K562 (cell line): ENCODE measurements at regions not wholly inside any gene's neighbourhood (a gene's known extent, or its start where the extent isn't known, plus 50 kb on each side); places are given as distances from the start of the nearest gene placed in this dataset.

Source experiments
- BHLHE40 ChIP-seq: IDR thresholded peaks from 2 replicates; pipeline ENCODE4 v1.6.1; 2011; ENCODE audit warnings: low read length, improper control_type of control experiment
- CREB1 ChIP-seq, 2 experiments: sonication (generic) in 1 of 2; formaldehyde crosslinking in 1 of 2; IDR thresholded peaks; 2 replicates each; pipeline versions ENCODE4 v1.6.1 to v1.8.0; 2012 to 2022; ENCODE audit warnings: inconsistent platforms in 1 of 2, mild to moderate bottlenecking in 1 of 2, missing genetic modification reagents in 1 of 2, moderate library complexity in 1 of 2
- CTCF ChIP-seq, 3 experiments: IDR thresholded peaks in 2 of 3; conservative IDR thresholded peaks in 1 of 3; 2 replicates each; pipeline ENCODE4 v1.5.1; 2011 to 2012; ENCODE audit warnings: low read length in 3 of 3, mild to moderate bottlenecking in 3 of 3, control low read depth in 2 of 3, improper control_type of control experiment in 1 of 3, inconsistent platforms in 1 of 3, low read depth in 1 of 3, mixed read lengths in 1 of 3, moderate library complexity in 1 of 3; ENCODE audit not compliant: insufficient read depth in 2 of 3
- EHMT2 ChIP-seq: fragments of 450-650 bp; IDR thresholded peaks from 2 replicates; pipeline ENCODE4 v1.6.1; 2018; ENCODE audit warnings: antibody characterized with exemption
- EZH2 ChIP-seq: IDR thresholded peaks from 2 replicates; pipeline ENCODE4 v1.6.1; 2012; ENCODE audit warnings: low read depth, mild to moderate bottlenecking, inconsistent platforms, low read length, borderline replicate concordance
- GATAD2A ChIP-seq: fragments of 450-650 bp; IDR thresholded peaks from 2 replicates; pipeline ENCODE4 v1.6.1; 2017
- SP1 ChIP-seq: sonication (generic); formaldehyde crosslinking; IDR thresholded peaks from 2 replicates; pipeline ENCODE4 v1.8.1; 2022; ENCODE audit warnings: mild to moderate bottlenecking, missing genetic modification reagents
- ZFP36 ChIP-seq: fragments of 150-350 bp; IDR thresholded peaks from 2 replicates; pipeline ENCODE4 v1.6.1; 2018; ENCODE audit warnings: low read length, low read depth; ENCODE audit not compliant: partially characterized antibody
- ZNF778 ChIP-seq: fragments of 450-650 bp; formaldehyde crosslinking; IDR thresholded peaks from 2 replicates; pipeline ENCODE4 v1.4.0; 2020; ENCODE audit warnings: mild to moderate bottlenecking, moderate library complexity

- TF ChIP-seq SP1 (CRISPR knock-in tag) (no peak), ZNF778 (no peak), EZH2 (no peak), GATAD2A (no peak), CREB1 (IDR thresholded peaks at IDR 0.05) (no peak), CREB1 (CRISPR knock-in tag; IDR thresholded peaks at IDR 0.05) (no peak), EHMT2 (no peak), CTCF (IDR thresholded peaks at IDR 0.05 in 2 of 3, conservative IDR thresholded peaks at IDR 0.05 in 1 of 3; ENCODE audit: insufficient read depth in 2 of 3, low read depth in 1 of 3, low read length in 3 of 3) (no peak), BHLHE40 (no peak), ZFP36 (no peak)
Measured at GRCh38 chr7:149683181-149683580, 90.2 kb downstream of the ZNF467 start.
